NCI-H2196 (cell line): ENCODE measurements at regions not wholly inside any gene's neighbourhood (a gene's known extent, or its start where the extent isn't known, plus 50 kb on each side); places are given as distances from the start of the nearest gene placed in this dataset.

Experiments used
- DNase-seq: peaks from one replicate; lab custom pipeline; 2025; ENCODE audit not compliant: unreplicated experiment; lab: John Stamatoyannopoulos, UW

DNA sequence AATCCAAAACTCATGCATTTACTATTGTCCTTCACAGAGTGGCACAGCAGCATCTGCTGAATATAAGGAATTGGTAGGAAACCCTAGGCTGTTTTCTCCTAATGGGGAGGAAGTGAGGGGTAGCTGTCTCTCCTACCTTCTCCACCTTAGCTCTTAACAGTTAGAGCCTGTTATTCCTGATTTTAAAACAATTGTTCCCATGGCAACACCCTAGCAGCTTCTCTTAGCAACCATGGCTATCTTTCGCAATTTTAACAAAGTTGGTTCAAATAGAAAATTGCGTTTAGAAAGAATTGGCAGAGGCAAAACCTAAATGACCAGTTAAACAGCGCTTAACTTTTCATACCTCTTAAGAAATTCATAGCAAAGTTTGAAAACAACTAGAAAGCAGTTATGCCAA is 603.4 kb upstream of the AUTS2 start:
- DNase-seq: no peak

DNA sequence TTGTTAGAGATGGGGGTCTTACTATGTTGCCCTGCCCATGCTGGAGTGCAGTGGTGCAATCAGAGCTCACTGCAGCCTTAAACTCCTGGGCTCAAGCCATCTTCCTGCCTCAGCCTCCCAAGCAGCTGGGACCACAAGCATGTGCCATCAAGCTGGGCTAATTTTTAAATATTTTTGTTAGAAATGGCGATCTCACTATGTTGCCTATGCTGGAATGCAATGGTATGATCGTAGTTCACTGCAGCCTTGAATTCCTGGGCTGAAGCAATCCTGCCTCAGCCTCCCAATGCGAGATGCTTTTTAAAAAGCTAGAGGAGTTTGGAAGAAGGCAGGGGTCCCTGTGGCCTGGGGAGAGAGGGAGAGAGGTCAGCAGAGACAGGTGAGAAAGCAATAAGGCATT is 600.1 kb upstream of the AUTS2 start:
- DNase-seq: no peak

DNA sequence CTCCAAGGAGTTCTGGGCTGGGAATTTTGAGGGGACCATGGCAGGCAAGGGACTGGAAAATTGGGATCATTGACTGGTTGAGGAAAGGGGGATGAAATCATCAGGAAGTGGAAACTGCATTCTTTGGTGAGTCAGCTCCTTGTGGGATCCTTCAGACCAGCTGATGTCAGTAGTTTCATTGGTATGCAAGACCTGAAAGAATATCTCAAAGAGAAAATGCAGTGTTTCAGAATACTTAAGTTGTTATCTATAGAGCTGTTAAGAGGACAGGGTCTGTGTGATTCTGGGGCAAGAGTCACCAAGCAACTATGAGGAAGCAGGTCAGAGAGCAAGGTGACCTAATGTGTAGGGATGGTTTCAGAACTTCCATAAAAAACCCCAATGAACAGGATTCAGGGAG is 595.9 kb upstream of the AUTS2 start:
- DNase-seq: no peak

DNA sequence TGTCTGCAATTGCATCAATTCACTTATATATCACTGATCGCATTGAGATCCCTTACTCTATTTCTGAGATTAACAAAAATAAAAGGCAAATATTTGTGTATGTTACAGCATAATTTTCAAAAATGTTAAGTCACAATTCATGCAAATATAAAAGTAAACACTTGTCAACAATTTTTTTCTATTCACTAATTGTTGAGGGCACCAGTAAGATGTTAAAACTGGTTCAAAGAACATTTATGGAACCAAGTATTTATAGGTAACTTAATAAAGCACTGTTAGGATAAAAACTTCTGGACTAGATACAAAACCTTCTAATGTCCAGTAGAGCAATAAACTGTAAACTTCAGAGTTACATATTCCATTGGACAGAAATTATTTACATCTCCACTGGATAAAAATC is 586.1 kb upstream of the AUTS2 start:
- no peak for DNase-seq

DNA sequence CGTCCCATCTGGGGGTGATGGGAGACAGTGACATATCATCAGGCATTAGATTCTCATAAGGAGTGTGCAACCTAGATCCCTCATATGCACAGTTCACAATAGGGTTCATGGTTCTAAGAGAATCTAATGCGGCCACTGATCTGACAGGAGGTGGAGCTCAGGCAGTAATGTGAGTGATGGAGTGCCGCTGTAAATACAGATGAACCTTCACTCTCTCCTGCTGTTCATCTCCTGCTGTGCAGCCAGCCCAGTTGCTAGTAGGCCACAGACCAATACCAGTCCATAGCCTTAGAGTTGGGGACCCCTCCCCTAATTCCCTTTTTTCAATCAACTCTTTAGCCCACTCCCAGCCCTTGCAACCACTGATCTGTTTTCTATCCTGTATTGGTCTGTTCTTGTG is 581.1 kb upstream of the AUTS2 start:
- DNase-seq: no peak

DNA sequence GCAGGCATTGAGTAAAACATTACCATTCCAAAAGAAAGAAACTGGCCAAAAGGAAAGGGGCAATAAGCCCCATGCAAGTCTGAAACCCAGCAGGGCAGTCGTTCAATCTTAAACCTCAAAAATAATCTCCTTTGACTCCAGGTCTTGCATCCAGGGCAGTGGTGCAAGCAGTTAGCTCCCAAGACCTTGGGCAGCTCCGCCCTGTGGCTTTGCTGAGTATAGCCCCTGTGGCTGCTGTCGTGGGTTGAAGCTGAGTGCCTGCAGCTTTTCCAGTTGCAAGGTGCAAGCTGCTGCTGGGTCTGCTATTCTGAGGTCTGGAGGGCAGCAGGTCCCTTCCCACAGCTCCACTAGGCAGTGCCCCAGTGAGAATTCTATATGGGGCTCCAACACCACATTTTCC is 580.1 kb upstream of the AUTS2 start:
- no peak for DNase-seq

DNA sequence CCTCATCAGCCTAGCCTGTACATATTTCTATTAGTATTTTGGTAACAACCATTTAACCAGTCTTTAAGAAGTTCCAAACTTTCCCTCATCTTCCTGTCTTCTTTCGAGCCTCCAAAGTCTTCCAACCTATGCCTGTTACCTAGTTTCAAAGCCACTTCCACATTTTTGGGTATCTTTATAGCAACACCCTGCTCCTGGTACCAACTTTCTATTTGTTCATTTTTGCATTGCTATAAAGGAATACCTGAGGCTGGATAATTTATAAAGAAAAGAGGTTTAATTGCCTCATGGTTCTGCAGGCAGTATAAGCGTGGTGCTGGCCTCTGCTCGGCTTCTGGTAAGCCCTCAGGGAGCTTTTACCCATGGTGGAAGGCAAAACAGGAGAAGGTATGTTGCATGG is 578.8 kb upstream of the AUTS2 start:
- no peak for DNase-seq

DNA sequence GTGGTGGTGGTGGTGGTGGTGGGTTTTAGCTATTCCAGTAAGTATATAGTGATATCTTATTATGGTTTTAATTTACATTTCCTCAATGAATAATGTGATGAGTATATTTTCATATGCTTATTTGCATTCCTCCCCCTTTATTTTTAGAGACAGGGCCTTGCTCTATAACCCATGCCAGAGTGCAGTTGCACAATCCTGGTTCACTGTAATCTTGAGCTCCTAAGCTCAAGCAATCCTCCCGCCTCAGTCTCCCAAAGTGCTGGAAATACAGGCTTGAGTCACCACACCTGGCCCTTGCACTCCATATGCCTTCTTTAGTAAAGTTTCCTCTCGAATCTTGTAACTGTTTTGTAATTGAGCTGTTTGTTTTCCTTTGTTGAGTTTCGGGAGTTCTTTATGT is 577.7 kb upstream of the AUTS2 start:
- DNase-seq: no peak

DNA sequence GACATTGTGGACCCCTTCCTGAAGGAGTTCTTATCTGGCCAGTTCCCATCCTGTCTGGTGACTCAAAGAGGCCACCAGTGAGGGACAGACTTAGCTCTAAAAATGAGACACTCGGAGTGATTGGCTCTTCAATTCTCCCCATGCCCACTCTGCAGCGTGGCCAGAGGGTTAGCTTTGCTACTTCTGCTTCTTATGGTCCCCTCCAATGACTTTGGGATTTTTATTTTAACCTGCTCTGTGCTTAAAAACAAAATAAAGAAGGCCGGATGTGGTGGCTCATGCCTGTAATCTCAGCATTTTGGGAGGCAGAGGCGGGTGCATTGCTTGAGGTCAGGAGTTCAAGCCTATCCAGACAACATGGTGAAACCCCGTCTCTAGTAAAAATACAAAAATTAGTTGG is 573.0 kb upstream of the AUTS2 start:
- DNase-seq: no peak

DNA sequence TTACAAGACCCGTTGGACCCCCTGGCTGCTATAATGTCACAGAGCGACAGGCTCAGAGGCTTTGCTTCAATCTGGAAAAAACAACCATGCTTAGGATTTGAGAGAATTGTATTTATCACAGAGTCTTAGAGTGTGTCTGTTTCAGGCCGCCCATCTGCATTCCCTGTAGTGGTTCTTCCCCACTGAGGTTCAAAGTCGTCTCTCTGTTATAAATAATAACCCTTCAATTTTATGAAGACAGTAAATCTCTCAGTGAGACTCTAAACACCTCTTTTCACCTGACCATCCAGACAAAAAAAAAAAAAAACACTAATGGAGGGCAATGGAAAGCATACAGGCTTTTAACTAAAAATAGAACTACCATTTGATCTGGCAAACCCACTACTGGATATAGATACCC is 565.4 kb upstream of the AUTS2 start:
- no peak for DNase-seq

DNA sequence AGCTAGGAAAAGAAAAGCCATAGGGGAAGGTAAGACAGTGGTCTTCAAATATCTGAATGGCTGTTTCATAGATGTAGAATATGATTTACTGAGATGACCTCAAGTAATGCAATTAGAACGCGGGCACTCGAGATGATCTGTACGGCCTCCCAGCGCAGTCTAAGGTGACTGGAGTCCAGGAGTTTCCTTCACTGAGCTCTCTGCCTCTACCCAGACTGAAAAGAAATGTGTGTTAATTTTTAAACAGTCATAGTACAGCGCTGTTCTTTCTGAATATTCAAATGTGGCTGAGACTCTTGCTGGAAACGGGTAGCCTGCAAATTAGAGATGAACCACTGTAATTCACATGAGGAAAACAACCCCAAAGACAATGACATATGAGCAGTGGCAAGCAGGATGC is 562.4 kb upstream of the AUTS2 start:
- no peak for DNase-seq

DNA sequence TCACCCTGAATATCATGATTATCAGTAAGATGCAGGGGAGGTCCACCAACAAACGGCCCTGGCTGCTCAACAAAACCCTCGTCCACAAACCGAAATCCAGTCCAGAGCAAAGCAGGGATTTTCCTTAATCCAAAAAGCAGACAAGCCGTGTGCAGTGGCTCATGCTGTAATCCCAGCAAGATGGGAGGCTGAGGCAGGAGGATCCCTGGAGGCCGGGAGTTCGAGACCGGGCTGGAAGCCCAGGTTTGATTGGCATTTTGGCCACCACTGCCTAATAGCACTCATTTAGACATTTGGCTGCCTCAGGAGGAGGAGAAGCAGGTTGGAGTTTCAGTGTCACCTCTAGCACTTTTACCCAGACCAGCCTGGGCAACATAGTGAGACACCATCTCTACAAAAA is 562.0 kb upstream of the AUTS2 start:
- no peak for DNase-seq

DNA sequence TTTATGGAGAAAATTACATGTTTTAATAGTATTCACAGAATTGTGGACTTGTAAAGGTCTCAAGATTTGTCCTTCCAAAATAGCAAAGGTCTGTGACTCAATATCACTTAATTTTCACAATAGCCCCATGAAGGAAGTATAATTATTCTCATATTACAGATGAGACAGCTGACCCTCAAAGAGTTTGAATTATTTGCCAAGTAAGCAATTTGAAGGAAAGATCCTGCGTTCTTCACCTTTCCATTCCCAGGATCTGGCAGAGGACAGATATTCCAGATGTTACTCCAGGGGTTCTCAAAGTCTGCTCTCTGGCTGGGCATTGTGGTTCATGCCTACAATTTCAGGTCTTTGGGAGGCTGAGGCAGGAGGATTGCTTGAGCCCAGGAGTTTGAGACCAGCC is 559.4 kb upstream of the AUTS2 start:
- DNase-seq: no peak

DNA sequence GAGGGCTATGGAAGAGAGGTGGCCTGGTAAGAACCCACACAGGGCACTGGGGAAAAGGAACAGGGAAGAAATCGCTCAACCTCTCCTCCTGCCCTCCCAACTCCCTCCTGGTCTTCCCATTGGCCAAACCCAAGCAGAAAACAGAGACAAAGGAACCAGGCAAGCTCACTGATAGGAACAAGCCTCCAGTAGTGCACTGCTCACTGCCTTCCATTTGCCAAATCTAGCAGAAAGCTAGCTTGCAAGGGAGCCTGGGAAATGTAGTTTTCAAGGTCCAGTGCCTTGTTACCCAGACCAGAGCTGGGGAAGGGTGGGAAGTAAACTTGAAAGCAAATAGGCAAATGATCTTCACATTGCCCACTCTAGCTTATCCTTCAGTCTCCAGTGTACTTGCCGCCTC is 556.1 kb upstream of the AUTS2 start:
- no peak for DNase-seq

DNA sequence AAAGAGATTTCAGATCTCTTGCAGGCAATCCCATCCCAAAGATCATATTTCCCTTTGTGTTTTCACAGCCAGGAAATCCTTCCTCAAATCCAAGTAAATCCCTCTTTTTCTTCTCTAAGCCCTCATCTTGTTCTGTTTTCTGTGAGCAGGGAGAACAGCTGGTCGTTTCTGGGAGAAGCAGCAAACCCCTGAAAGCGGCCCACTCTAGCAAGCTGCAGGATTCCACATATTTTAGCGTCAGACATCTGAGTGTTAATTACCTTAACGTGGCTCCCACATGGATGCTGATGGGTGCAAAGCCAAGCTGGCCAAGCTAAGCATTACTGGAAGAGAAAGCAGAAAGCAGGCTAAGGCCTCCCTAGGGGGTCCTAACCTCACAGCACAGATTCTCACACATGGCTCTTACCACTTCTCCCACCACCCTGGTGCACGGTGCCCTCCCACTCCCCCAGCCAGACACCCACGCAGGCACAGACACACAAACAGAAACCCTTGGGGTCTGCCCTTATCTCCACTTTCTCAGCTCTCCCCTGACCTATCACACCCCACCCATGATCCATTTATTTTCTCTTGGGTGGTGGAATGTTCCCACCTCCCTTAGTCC is 551.0 kb upstream of the AUTS2 start:
- DNase-seq: no peak

DNA sequence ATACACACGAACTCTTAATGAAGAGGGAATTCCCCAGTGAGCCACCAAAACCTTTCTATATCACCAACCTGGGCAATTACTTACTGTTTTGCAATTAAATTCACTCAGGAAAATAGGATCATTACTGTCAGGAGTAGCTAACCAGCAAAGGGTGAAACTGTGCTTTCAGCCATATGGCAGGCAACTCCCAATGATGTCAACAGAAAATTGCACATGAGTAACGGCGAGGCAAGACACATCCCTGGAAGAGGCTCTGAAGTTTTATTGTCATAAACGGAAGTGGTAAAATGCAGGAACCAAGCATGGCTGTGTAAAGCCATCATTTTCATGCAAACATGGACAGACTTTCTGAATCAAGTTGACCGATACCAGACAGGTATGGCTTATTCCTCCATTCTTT is 548.9 kb upstream of the AUTS2 start:
- DNase-seq: no peak

DNA sequence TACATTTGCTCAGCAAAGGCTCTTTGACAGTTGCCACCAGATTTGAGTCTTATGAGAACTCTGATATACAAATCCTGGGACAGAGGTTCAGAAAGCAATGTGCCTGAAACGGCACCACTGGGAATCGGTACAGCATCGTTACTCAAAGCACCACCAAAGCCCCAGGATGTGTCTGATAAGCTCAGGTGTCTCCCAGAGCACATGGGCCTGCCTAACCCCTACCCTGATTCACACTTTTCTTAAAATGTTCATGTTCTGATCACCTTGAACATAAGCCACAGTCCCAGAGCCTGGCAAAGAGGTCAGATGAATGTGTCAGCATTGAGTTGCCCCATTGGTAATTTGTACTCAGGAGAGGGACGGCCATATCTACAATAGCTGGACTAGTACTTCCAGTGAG is 545.8 kb upstream of the AUTS2 start:
- DNase-seq: no peak

DNA sequence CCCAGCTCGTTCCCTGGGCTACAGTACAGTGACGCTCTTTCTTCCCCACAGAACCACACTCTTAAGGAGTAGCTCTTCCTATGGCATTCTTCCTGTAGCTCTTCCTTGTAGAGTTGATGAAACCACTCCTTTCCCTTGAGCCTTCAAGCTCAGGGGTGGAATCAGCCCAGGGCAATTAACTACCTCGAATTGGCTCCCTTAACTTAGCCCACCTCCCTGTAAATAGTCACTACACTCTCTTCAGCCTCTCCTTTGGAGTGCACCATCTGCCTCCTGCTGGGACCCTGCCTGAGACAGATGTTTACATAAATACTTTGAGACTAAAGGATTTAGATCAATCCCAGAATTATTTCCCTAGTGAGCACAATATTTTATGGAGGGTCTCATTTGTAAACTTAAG is 537.8 kb upstream of the AUTS2 start:
- DNase-seq: no peak

DNA sequence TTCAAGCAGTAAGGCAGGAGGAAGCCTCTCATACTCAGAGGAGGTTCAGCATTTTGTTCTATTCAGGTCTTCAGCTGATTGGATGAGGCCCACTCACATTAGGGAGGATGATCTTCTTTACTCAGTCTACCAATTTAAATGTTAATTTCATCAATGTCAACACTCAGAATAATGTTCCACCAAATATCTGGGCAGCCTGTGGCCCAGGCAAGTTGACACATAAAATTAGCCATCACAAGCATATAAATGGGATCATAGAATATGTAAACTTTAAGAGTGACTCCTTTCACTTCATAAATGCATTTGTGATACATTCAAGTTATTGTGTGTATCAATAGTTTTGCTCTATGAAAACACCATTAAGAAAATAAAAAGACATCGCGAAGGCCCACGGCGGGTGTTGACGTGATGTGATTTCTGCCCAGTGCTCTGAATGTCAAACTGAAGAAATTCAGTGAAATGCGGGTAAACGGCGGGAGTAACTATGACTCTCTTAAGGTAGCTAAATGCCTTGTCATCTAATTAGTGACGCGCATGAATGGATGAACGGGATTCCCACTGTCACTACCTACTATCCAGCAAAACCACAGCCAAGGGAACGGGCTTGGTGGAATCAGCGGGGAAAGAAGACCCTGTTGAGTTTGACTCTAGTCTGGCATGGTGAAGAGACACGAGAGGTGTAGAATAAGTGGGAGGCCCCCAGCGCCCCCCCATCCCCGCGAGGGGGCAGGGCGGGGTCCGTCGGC is 536.1 kb upstream of the AUTS2 start:
- no peak for DNase-seq

DNA sequence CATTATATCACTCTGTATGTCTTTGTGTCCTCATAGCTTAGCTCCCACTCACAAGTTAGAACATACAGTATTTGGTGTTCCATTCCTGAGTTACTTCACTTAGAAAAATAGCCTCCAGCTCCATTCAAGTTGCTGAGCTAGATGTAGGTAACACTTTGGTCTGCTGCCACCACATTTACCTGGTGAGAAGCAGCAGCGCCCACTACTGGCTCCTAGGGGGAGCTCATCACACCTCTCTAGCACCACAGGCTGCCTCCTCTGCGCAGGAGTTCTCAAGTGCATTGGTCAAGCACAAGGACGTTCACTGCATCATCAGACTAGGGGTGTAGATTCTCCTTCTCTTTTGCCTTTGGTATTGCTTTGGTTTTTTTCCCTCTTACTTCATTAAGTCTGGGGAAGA is 530.9 kb upstream of the AUTS2 start:
- DNase-seq: no peak

DNA sequence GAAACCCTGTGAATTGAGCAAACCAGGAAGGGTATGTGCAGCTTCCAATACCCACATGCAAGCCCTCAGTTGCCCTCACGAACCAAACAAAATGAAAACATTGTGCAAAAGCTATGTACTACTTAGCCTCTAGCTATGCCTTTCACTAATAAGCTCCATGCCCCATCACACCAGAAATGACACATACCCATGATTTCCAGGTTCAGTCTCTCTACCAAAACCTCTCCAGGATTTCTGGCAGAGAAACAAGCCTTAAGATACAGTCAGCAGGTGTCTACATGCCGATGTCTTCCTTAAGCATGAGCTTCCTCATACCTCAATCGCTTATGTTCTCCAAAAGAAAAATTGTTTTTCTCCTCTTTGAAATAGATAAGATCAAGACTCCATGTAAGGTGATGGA is 527.8 kb upstream of the AUTS2 start:
- no peak for DNase-seq

DNA sequence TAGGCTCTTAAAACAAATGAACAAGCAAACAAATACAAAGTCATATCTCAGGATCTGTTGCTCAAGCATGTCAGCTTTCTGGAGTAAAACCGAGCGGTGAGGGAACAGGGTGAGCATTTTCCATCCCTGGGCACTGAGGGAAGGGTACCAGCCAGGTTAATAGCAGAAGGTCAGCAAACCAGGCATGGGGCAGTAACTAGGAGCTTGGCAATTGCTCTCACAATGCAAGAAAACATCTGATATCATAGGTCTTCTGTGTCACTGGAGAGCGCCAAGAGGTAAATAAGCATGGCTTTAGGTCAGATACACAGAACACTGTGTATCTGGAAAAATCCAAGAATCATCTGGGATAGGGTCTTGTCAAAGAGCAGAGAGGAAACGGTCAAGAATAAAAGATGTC is 521.7 kb upstream of the AUTS2 start:
- no peak for DNase-seq
